Retinal pigment epithelial cell (primary cell): ENCODE measurements at regions not wholly inside any gene's neighbourhood (a gene's known extent, or its start where the extent isn't known, plus 50 kb on each side); places are given as distances from the start of the nearest gene placed in this dataset.

Source experiments
- DNase-seq: peaks from one replicate; pipeline ENCODE4 v3.0.0-alpha.2; 2010; ENCODE audit warnings: low read depth
- H3K4me3 ChIP-seq: 2 replicates; pipeline ENCODE4 v1.5.1; 2011; ENCODE audit warnings: mild to moderate bottlenecking, low read length, control low read depth, moderate library complexity
- CTCF ChIP-seq: conservative IDR thresholded peaks from 2 replicates; pipeline ENCODE4 v1.5.1; 2011; ENCODE audit warnings: low read depth, low read length, control low read depth, inconsistent platforms

GRCh38 chr15:94061041-94061440, 170.3 kb upstream of the MCTP2 start:
- H3K4me3 ChIP-seq = no peak overlapping the region
- TF ChIP-seq CTCF = no peak
- no peak for DNase-seq

- H3K4me3 ChIP-seq = no peak overlapping the region
- no peak for TF ChIP-seq CTCF
- DNase-seq = no peak
These were observed 172.3 kb upstream of the MCTP2 start for GRCh38 chr15:94059013-94059587.

GRCh38 chr15:94057305-94057704, 174.1 kb upstream of the MCTP2 start:
- no peak overlapping the region for H3K4me3 ChIP-seq
- DNase-seq = no peak
- no peak for TF ChIP-seq CTCF

GRCh38 chr15:94056314-94056713, 175.0 kb upstream of the MCTP2 start:
- H3K4me3 ChIP-seq = no peak overlapping the region
- DNase-seq = no peak
- no peak for TF ChIP-seq CTCF

GRCh38 chr15:94053626-94054025, 177.7 kb upstream of the MCTP2 start:
- no peak overlapping the region for H3K4me3 ChIP-seq
- TF ChIP-seq CTCF = no peak

GRCh38 chr15:94052711-94053110, 178.7 kb upstream of the MCTP2 start:
- no peak overlapping the region for H3K4me3 ChIP-seq
- DNase-seq = no peak
- TF ChIP-seq CTCF = no peak

More at GRCh38 chr15:94053626-94054025, 177.7 kb upstream of the MCTP2 start:
- DNase-seq = no peak

GRCh38 chr15:94047566-94047965, 183.8 kb upstream of the MCTP2 start:
- DNase-seq = no peak
- H3K4me3 ChIP-seq = no peak overlapping the region

More at GRCh38 chr15:94047566-94047965, 183.8 kb upstream of the MCTP2 start:
- TF ChIP-seq CTCF = no peak
